Duodenal mucosa (tissue), 2 donors: ENCODE measurements at regions not wholly inside any gene's neighbourhood (a gene's known extent, or its start where the extent isn't known, plus 50 kb on each side); places are given as distances from the start of the nearest gene placed in this dataset.

Experiments
- H3K27ac ChIP-seq: one replicate; pipeline ENCODE4 v1.7.0; 2013; ENCODE audit warnings: low read depth, low read length
- H3K27me3 ChIP-seq, 2 donors: one replicate each; pipeline ENCODE4 v1.7.0; 2013; ENCODE audit warnings: low read length in 2 of 2, control low read depth in 1 of 2; ENCODE audit not compliant: insufficient read depth in 2 of 2, control insufficient read depth in 1 of 2
- H3K36me3 ChIP-seq, 2 donors: one replicate each; pipeline ENCODE4 v1.7.0; 2013; ENCODE audit warnings: low read length in 2 of 2, control low read depth in 1 of 2; ENCODE audit not compliant: insufficient read depth in 2 of 2, control insufficient read depth in 1 of 2
- H3K4me1 ChIP-seq, 2 donors: one replicate each; pipeline ENCODE4 v1.7.0; 2013; ENCODE audit warnings: low read length in 2 of 2, control low read depth in 1 of 2; ENCODE audit not compliant: insufficient read depth in 2 of 2, control insufficient read depth in 1 of 2
- H3K4me3 ChIP-seq, 2 donors: one replicate each; pipeline ENCODE4 v1.7.0; 2013; ENCODE audit warnings: low read length in 2 of 2, low read depth in 1 of 2
- H3K9ac ChIP-seq, 2 donors: one replicate each; pipeline ENCODE4 v1.7.0; 2013; ENCODE audit warnings: low read length in 2 of 2, low read depth in 1 of 2
- H3K9me3 ChIP-seq, 2 donors: one replicate each; pipeline ENCODE4 v1.7.0; 2013; ENCODE audit warnings: low read length in 2 of 2, control low read depth in 1 of 2; ENCODE audit not compliant: control insufficient read depth in 1 of 2

DNA sequence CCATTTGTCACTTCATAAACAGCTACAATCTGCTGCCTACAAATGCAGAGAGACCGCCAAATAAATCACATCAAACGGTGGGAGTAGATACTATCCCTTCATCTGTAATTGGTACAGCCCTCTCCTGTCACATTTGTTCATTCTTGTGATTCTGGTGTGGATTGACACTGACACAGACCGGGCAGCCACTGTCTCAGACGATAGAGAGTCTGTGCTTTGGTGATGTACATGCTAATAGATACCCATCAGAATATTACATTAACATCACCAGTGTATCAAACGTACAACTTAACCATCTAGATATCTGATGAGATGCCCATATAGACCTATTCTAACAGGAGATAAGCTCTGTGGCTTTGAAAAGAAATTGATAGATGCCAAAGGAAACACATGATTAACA, 419.7 kb upstream of the ZEB2 start:
- Histone ChIP-seq H3K9me3 (no peaks in the 10 kb centered on the region), H3K4me1 (peaks cover 3 to 9% of the 10 kb centered on the region in 2 donors), H3K27me3 (no peaks in the 10 kb centered on the region), H3K4me3 (no peak overlapping the region), H3K9ac (no peak overlapping the region), H3K27ac (no peak overlapping the region), H3K36me3 (no peaks in the 10 kb centered on the region)

DNA sequence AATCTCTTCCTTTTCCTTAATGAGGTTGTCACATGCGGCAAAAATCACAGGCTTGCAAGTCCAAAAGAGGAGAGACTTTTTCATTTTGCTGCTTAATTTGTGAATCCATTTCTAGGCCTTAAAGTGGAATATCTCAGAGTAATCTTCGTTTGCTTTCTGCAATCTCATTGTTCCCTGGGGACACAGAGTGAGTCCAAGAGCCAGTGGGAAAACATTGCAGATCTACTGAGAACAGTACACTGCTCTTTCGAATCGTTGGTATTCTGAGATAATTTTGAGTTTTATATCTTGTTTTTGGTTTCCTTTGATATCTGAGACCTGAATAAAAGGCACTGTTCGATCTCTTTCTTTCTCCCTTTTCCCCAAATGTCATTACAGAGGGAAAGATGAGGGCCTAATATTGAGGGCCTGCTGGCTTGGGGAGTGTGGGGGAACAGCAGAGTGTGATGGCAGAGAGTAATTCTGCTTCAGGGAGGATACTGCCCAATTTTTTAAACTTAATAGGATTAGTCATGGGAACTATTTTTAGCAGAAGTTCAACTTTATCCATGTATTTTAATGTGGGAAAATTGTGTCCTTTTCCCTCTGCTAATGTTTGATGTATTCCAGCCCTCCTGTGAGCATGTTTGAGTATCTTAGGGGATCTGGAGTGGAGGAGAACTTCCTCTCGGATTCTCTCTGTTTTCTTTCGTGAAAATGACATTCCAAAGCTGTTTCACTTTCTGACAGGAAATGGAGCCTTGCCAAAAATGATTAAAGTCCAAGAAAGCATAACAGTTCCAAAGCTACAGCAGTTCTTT, 418.2 kb upstream of the ZEB2 start:
- no peak overlapping the region for H3K27ac ChIP-seq
- H3K9me3 ChIP-seq: no peaks in the 10 kb centered on the region
- H3K9ac ChIP-seq: no peak overlapping the region
- H3K4me3 ChIP-seq: peak overlapping the region in 1 of 2 donors; percentile 17
- H3K36me3 ChIP-seq: no peaks in the 10 kb centered on the region
- peaks cover 0 to 5% of the 10 kb centered on the region in 2 donors for H3K4me1 ChIP-seq
- H3K27me3 ChIP-seq: no peaks in the 10 kb centered on the region

DNA sequence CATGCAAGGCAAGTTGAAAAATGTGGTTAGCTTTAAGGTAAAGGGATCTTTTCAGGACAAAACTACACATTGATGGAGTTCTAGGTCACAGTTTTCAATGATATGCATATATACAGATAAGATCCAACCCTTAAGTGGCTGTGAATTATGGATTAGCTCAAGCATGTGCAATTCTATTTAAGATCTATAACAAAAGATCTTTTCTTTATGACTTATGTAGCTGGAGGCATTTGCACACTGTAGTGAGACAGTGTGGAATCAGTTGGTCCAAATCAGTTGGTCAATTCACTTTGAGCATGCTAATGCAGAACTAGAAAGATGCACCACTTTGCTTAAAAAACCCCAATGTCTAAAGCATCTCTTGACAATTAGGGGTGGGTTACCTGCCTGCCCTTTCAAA, 417.1 kb upstream of the ZEB2 start:
- Histone ChIP-seq H3K9ac (no peak overlapping the region), H3K36me3 (no peaks in the 10 kb centered on the region), H3K27me3 (no peaks in the 10 kb centered on the region), H3K9me3 (no peaks in the 10 kb centered on the region), H3K27ac (no peak overlapping the region), H3K4me3 (no peak overlapping the region), H3K4me1 (no peaks in the 10 kb centered on the region)

DNA sequence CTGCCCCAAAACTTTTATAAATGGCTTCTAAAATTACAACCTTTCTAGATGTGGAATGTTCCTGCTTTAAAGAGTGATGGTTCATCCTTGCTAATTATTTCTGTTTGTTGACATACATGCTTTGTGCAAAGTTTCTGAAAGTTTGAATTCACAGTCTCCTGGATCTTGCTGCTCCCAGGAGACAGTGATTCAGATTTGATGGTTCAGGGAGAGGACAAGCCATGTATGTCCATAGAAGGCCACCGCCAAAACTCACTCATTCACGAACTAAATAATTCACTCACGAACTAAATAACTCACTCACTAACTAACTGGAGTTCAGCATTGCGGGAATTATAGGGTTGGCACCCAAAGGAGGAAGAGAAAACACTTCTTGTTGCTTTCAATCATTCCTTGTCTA, 416.5 kb upstream of the ZEB2 start:
- Histone ChIP-seq H3K36me3 (no peaks in the 10 kb centered on the region), H3K27me3 (no peaks in the 10 kb centered on the region), H3K9me3 (no peaks in the 10 kb centered on the region), H3K4me3 (no peak overlapping the region), H3K4me1 (no peaks in the 10 kb centered on the region), H3K9ac (no peak overlapping the region), H3K27ac (no peak overlapping the region)

DNA sequence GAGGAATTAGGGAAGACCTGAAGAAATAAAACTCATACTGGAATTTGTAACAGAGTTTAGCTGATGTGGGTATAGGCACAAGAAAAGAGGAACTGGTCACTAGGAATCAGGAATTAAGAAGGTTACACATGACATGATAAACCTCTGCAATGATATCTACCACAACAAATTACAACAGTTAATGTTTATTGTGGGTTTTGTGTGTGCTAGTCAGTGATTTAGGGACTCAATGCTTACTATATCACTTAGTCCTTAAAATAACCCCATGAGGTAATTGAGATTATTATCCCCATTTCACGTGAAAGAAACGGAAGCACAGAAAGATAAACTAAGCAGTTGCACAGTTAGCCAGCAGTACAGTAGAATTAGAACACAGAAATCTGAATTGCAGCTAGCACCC, 415.8 kb upstream of the ZEB2 start:
- no peaks in the 10 kb centered on the region for H3K27me3 ChIP-seq
- H3K27ac ChIP-seq: no peak overlapping the region
- no peaks in the 10 kb centered on the region for H3K4me1 ChIP-seq
- H3K9me3 ChIP-seq: no peaks in the 10 kb centered on the region
- H3K4me3 ChIP-seq: no peak overlapping the region
- H3K36me3 ChIP-seq: no peaks in the 10 kb centered on the region
- no peak overlapping the region for H3K9ac ChIP-seq

DNA sequence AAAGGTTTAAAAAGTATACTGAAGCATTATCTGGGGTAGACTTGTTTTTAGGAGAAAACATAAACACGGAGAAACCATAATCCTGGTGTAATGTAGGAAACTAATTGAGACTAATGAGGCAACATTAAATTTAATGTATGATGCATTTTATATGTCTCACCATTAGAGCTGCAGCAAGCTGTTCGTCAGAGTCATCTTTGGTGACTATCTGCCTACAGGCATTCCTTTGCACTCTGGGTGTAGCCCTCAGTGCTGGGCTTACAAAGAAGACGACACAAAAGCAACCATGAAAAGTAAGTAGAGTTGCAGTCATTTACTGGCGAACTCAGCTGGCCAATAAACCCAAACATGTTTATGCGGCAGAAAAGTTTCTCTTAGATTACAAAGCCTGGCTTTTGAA, 415.3 kb upstream of the ZEB2 start:
- Histone ChIP-seq H3K27me3 (no peaks in the 10 kb centered on the region), H3K9ac (no peak overlapping the region), H3K9me3 (no peaks in the 10 kb centered on the region), H3K4me1 (no peaks in the 10 kb centered on the region), H3K36me3 (no peaks in the 10 kb centered on the region), H3K27ac (no peak overlapping the region), H3K4me3 (no peak overlapping the region)

DNA sequence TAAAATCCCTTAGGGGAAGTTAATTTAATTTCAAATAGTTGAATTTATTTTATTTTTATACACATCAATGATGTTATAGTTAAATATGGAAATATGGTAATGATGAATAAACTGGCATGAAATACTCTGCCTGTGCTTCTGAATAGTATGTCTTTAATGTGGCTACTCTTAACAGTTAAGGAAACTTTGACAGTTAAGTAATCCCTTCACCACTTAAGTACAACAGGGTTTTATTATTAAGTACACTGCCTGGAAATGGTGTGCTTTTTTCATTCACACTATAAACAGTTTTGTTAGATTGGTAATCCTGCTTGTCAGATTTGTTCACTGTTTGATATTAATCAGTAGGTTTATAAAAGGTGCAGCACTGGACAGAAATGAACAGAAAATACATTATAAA, 412.0 kb upstream of the ZEB2 start:
- Histone ChIP-seq H3K4me3 (no peak overlapping the region), H3K9ac (no peak overlapping the region), H3K36me3 (no peaks in the 10 kb centered on the region), H3K4me1 (no peaks in the 10 kb centered on the region), H3K9me3 (no peaks in the 10 kb centered on the region), H3K27me3 (no peaks in the 10 kb centered on the region), H3K27ac (no peak overlapping the region)

DNA sequence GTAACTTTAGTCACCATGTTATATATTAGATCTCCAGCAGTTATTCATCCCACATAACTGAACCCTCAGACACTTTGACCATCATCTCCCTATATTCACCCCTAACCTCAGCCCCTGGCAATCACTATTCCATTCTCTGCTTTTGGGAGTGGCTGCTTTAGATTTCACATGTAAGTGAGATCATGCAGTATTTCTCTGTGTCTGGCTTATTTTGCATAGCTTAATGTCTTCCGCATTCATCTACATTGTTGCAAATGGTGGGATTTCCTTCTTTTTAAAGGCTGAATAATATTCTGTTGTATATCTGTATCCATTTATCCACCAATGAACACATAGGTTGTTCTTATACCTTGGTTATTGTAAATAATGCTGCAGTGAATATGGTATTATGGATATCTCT, 411.6 kb upstream of the ZEB2 start:
- no peaks in the 10 kb centered on the region for H3K4me1 ChIP-seq
- no peaks in the 10 kb centered on the region for H3K36me3 ChIP-seq
- no peak overlapping the region for H3K27ac ChIP-seq
- no peaks in the 10 kb centered on the region for H3K9me3 ChIP-seq
- no peak overlapping the region for H3K9ac ChIP-seq
- no peak overlapping the region for H3K4me3 ChIP-seq
- no peaks in the 10 kb centered on the region for H3K27me3 ChIP-seq

DNA sequence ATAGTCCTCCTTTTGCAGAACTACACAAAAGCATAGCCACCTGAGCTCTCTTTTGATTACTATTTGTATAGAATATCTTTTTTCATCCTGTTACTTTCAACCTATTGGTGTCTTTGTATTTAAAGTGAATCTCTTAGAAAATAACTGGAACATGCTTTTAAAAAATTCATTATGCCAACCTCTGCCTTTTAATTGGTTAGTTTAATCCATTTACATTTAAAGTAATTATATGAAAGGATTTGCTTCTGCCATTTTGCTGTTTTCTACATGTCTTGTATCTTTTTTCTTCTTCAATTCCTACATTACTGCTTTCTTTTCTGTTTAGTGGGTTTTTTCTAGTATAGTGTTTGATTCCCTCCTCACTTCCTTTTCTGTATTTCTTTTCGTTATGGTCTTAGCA, 407.5 kb upstream of the ZEB2 start:
- Histone ChIP-seq H3K4me3 (no peak overlapping the region), H3K27me3 (no peaks in the 10 kb centered on the region), H3K9me3 (no peaks in the 10 kb centered on the region), H3K27ac (no peak overlapping the region), H3K4me1 (no peaks in the 10 kb centered on the region), H3K36me3 (no peaks in the 10 kb centered on the region), H3K9ac (no peak overlapping the region)

DNA sequence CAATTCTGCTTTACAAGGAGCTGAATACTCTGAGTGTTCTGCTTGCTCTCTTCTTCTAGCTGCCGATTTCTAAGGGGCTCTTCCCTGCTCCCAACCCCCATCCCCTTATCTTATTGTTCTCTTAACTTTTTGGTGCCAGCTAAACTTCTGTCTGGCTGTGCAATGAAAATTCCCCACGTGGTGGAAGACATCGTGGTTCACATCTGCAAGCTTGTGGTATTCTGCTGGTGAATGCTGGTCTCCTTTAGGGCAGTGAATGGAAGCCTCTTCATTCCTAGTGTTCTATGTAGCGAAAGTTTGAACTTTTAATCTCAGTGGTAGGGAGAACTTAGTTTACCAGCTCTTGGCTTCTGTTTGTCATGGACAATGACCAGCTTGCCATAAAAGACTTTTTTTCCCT, 406.0 kb upstream of the ZEB2 start:
- no peak overlapping the region for H3K27ac ChIP-seq
- no peak overlapping the region for H3K9ac ChIP-seq
- no peaks in the 10 kb centered on the region for H3K36me3 ChIP-seq
- no peak overlapping the region for H3K4me3 ChIP-seq
- no peaks in the 10 kb centered on the region for H3K27me3 ChIP-seq
- no peaks in the 10 kb centered on the region for H3K4me1 ChIP-seq
- H3K9me3 ChIP-seq: no peaks in the 10 kb centered on the region

DNA sequence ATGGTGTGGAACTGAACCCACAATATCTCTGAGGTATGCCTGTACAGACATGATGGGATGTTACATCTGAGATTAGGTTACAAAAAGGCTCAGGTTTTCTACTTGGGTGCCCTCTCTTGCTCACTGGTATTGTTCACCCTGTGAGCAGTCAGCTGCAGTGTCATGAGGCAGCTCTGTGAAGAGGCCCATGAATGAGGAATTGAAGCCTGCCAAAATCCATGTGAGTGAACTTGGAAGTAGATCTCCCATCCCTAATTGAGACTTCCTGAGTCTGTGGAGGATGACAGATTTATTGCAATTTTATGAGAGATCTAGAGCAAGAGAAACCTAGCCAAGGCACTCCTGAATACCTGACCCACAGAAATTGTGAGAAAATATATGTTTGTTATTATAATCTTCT, 404.9 kb upstream of the ZEB2 start:
- no peaks in the 10 kb centered on the region for H3K27me3 ChIP-seq
- no peaks in the 10 kb centered on the region for H3K9me3 ChIP-seq
- no peaks in the 10 kb centered on the region for H3K4me1 ChIP-seq
- no peak overlapping the region for H3K9ac ChIP-seq
- H3K36me3 ChIP-seq: no peaks in the 10 kb centered on the region
- no peak overlapping the region for H3K4me3 ChIP-seq
- H3K27ac ChIP-seq: no peak overlapping the region
